Naive B cell (primary cell): ENCODE measurements at regions not wholly inside any gene's neighbourhood (a gene's known extent, or its start where the extent isn't known, plus 50 kb on each side); places are given as distances from the start of the nearest gene placed in this dataset.
"Not testable (repeated sequence)": the region's sequence is repeated elsewhere in the genome, so short reads cannot be mapped to it uniquely, and the experiment has no call there.

Experiments
- ATAC-seq, 2 donors: fragments of 150-1000 bp; cut with Tn5 transposase; 2 replicates each; pipeline ENCODE4 v1.10.0; 2021; ENCODE audit warnings: low read depth in 2 of 2, mild to moderate bottlenecking in 2 of 2, moderate library complexity in 2 of 2
- DNase-seq: peaks from one replicate; pipeline ENCODE4 v3.0.0; 2022
- H3K27ac Mint-ChIP-seq, 6 donors: one replicate each; pipeline ENCODE4 v1.8.0; 2020 to 2022; ENCODE audit warnings: mild to moderate bottlenecking in 6 of 6, mixed read lengths in 6 of 6, moderate library complexity in 5 of 6, inconsistent platforms in 2 of 6
- H3K27me3 Mint-ChIP-seq, 3 donors: one replicate each; pipeline ENCODE4 v1.8.0; 2021 to 2022; ENCODE audit warnings: mixed read lengths in 3 of 3, mild to moderate bottlenecking in 1 of 3
- H3K36me3 Mint-ChIP-seq, 2 donors: one replicate each; pipeline ENCODE4 v1.8.0; 2020 to 2022; ENCODE audit warnings: mixed read lengths in 2 of 2, inconsistent platforms in 1 of 2, mild to moderate bottlenecking in 1 of 2
- H3K4me1 Mint-ChIP-seq, 3 donors: one replicate each; pipeline ENCODE4 v1.8.0; 2020 to 2022; ENCODE audit warnings: mixed read lengths in 3 of 3, inconsistent platforms in 1 of 3, mild to moderate bottlenecking in 1 of 3, moderate library complexity in 1 of 3
- H3K4me3 Mint-ChIP-seq, 8 donors: one replicate each; pipeline ENCODE4 v1.8.0; 2020 to 2022; ENCODE audit warnings: mild to moderate bottlenecking in 8 of 8, mixed read lengths in 8 of 8, moderate library complexity in 8 of 8, inconsistent platforms in 2 of 8
- H3K9me3 Mint-ChIP-seq, 7 donors: one replicate each; pipeline ENCODE4 v1.8.0; 2020 to 2022; ENCODE audit warnings: mixed read lengths in 7 of 7, mild to moderate bottlenecking in 5 of 7, inconsistent platforms in 2 of 7, moderate library complexity in 1 of 7

- Mint-ChIP-seq H3K4me3 (no peak overlapping the region), H3K4me1 (no peaks in the 10 kb centered on the region), H3K27me3 (peaks cover 16 to 19% (median 17%) of the 10 kb centered on the region in 3 donors), H3K36me3 (no peaks in the 10 kb centered on the region), H3K9me3 (peaks cover 0 to 2% (median 0%) of the 10 kb centered on the region in 7 donors), H3K27ac (no peak overlapping the region)
- ATAC-seq (no peak), DNase-seq (no peak)
These were observed 467.5 kb downstream of the DTWD2 start for GRCh38 chr5:118520771-118521415.

GRCh38 chr5:118519466-118519865 is 468.9 kb downstream of the DTWD2 start:
- ATAC-seq, result no peak
- peaks cover 0 to 2% (median 0%) of the 10 kb centered on the region in 7 donors for H3K9me3 Mint-ChIP-seq

DNA sequence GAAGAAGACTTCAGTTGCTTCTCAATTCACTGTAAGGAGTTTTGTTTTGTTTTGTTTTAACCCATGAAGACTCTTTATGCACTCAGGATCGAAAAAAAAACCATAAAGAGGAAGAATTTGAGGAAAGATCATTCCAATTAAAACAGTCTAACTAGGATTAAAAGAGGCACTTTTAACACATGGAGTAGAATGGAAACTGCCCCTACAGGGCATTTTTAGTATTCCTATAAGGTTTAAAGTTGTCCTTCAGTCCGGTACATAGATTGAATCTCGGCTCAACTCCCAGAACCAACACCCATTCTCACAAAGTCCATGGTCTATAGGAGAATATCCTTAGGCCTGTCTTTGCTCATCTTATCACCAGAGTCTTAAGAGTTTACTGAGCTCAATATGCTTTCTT is 469.6 kb downstream of the DTWD2 start:
- Mint-ChIP-seq H3K4me3 (no peak overlapping the region), H3K36me3 (no peaks in the 10 kb centered on the region), H3K27ac (no peak overlapping the region), H3K27me3 (peaks cover 8 to 19% (median 17%) of the 10 kb centered on the region in 3 donors), H3K9me3 (peaks cover 0 to 2% (median 0%) of the 10 kb centered on the region in 7 donors), H3K4me1 (no peaks in the 10 kb centered on the region)
- ATAC-seq (no peak), DNase-seq (no peak)

More at GRCh38 chr5:118519466-118519865, 468.9 kb downstream of the DTWD2 start:
- Mint-ChIP-seq H3K36me3 (no peaks in the 10 kb centered on the region), H3K27ac (no peak overlapping the region), H3K4me1 (no peaks in the 10 kb centered on the region), H3K27me3 (peaks cover 8 to 19% (median 17%) of the 10 kb centered on the region in 3 donors), H3K4me3 (no peak overlapping the region)
- DNase-seq, result no peak

- Mint-ChIP-seq H3K9me3 (peaks cover 0 to 4% (median 0%) of the 10 kb centered on the region in 7 donors), H3K27me3 (peaks cover 0 to 6% (median 5%) of the 10 kb centered on the region in 3 donors), H3K27ac (no peak overlapping the region), H3K36me3 (no peaks in the 10 kb centered on the region), H3K4me3 (no peak overlapping the region), H3K4me1 (peaks cover 0 to 10% (median 3%) of the 10 kb centered on the region in 3 donors)
- ATAC-seq, result no peak
- no peak for DNase-seq
These were observed 476.5 kb downstream of the DTWD2 start for GRCh38 chr5:118511846-118512245.

- H3K27ac Mint-ChIP-seq, result peak overlapping the region in 3 of 6 donors; percentile 49 to 84 (median 78)
- DNase-seq (peak; percentile 19), ATAC-seq (peak; percentile 67 to 73)
- peak overlapping the region in 4 of 8 donors; percentile 25 to 61 (median 44) for H3K4me3 Mint-ChIP-seq
- H3K27me3 Mint-ChIP-seq, result peaks cover 0 to 6% (median 0%) of the 10 kb centered on the region in 3 donors
- H3K4me1 Mint-ChIP-seq, result peaks cover 0 to 16% (median 10%) of the 10 kb centered on the region in 3 donors
- H3K36me3 Mint-ChIP-seq, result peaks cover 0 to 13% of the 10 kb centered on the region in 2 donors
- H3K9me3 Mint-ChIP-seq, result peaks cover 6 to 28% (median 18%) of the 10 kb centered on the region in 7 donors
These were observed 482.0 kb downstream of the DTWD2 start for GRCh38 chr5:118506217-118506852.

- Mint-ChIP-seq H3K9me3 (peaks cover 9 to 28% (median 18%) of the 10 kb centered on the region in 7 donors), H3K4me1 (peaks cover 0 to 10% (median 10%) of the 10 kb centered on the region in 3 donors), H3K36me3 (peaks cover 0 to 13% of the 10 kb centered on the region in 2 donors)
- H3K4me3 Mint-ChIP-seq, ATAC-seq, H3K27ac Mint-ChIP-seq, H3K27me3 Mint-ChIP-seq, DNase-seq: not testable (repeated sequence)
These were observed 486.1 kb downstream of the DTWD2 start for GRCh38 chr5:118502232-118502631.

DNA sequence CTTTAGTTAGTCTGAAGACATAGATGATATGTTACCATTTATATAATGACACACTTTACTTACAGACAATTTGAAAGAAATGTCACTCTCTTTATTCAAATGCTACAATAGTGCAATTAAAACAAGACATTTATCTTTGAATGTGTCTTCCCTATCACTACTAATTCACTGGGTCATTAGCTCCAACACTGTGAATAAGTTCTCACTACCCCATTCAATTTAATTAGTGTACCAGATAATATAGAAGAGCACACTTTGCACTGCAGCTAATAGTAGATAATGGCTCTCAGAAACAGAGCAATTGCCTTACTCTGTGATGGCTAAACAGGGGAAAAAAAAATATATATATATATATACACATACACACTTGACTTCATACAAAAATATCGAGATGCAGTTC is 497.0 kb downstream of the DTWD2 start:
- H3K4me1 Mint-ChIP-seq, result no peaks in the 10 kb centered on the region
- H3K27me3 Mint-ChIP-seq, result peaks cover 5 to 8% (median 8%) of the 10 kb centered on the region in 3 donors
- peaks cover 0 to 13% (median 2%) of the 10 kb centered on the region in 7 donors for H3K9me3 Mint-ChIP-seq
- ATAC-seq, result no peak
- H3K4me3 Mint-ChIP-seq, result no peak overlapping the region
- no peak for DNase-seq
- H3K36me3 Mint-ChIP-seq, result no peaks in the 10 kb centered on the region
- no peak overlapping the region for H3K27ac Mint-ChIP-seq

- no peak overlapping the region for H3K4me3 Mint-ChIP-seq
These were observed 501.6 kb downstream of the DTWD2 start for GRCh38 chr5:118486647-118487225.

DNA sequence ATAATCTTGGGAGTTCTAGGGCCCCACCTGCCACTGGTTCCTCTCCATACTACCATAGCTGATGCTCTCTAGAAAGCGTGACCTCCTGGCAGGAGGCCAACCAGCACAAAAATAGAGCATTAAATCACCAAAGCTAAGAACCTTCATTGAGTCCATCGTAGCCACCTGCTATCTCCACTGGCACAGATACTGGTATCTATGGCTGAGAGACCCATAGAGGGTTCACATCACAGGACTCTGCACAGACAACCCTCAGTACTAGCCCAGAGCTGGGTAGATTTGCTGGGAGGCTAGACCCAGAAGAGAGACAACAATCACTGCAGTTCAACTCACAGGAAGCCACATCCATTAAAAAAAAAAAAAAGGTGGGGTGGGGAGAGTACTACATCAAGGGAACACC is 509.1 kb downstream of the DTWD2 start:
- Mint-ChIP-seq H3K4me3 (peak overlapping the region in 1 of 8 donors; percentile 13), H3K4me1 (no peaks in the 10 kb centered on the region), H3K9me3 (peaks cover 1 to 19% (median 8%) of the 10 kb centered on the region in 7 donors), H3K27ac (no peak overlapping the region), H3K27me3 (no peaks in the 10 kb centered on the region), H3K36me3 (peaks cover 0 to 6% of the 10 kb centered on the region in 2 donors)
- DNase-seq, result no peak
- ATAC-seq, result no peak

More at GRCh38 chr5:118486647-118487225, 501.6 kb downstream of the DTWD2 start:
- Mint-ChIP-seq H3K36me3 (no peaks in the 10 kb centered on the region), H3K4me1 (no peaks in the 10 kb centered on the region), H3K27me3 (peaks cover 5 to 8% (median 8%) of the 10 kb centered on the region in 3 donors), H3K9me3 (peaks cover 1 to 11% (median 6%) of the 10 kb centered on the region in 7 donors), H3K27ac (no peak overlapping the region)
- DNase-seq (no peak), ATAC-seq (no peak)

DNA sequence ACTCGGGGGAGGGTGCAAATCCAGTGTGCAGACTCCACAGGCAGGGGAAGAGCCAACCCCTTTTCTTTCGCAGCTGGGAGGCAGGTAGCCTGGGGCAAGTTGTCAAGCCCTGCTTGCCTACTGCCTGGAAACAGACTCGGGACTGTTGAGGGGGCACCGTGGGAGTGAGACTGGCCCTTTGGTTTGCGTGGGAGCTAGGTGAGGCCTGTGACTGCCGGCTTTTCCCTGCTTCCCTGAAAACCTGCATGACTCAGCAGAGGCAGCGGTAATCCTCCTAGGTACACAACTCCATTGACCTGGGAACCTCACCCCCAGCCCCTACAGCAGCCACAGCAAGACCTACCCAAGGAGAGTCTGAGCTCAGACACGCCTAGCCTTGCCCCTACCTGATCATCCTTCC is 509.5 kb downstream of the DTWD2 start:
- DNase-seq (no peak), ATAC-seq (no peak)
- Mint-ChIP-seq H3K27ac (no peak overlapping the region), H3K4me3 (no peak overlapping the region), H3K27me3 (no peaks in the 10 kb centered on the region), H3K36me3 (peaks cover 0 to 6% of the 10 kb centered on the region in 2 donors), H3K9me3 (peaks cover 1 to 14% (median 4%) of the 10 kb centered on the region in 7 donors), H3K4me1 (no peaks in the 10 kb centered on the region)

DNA sequence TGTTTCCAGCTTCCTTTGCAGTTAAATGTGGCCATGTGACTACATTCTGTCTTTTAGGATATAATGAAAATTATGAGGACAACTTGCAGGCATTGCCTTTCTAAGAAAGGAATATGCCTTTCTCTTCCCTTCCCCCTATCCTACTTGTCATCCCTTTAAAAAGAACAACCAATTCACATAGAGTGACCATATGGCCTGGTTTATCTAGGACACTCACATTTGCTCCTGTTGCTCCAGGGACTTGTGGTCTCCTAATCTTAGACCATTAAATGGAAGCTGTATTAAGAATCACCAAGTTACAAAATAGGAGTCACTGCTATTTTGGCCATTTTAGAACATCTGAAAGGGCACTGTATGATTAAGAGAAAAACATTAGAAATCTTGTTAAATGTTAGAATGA is 520.3 kb downstream of the DTWD2 start:
- peaks cover 0 to 4% (median 0%) of the 10 kb centered on the region in 3 donors for H3K27me3 Mint-ChIP-seq

DNA sequence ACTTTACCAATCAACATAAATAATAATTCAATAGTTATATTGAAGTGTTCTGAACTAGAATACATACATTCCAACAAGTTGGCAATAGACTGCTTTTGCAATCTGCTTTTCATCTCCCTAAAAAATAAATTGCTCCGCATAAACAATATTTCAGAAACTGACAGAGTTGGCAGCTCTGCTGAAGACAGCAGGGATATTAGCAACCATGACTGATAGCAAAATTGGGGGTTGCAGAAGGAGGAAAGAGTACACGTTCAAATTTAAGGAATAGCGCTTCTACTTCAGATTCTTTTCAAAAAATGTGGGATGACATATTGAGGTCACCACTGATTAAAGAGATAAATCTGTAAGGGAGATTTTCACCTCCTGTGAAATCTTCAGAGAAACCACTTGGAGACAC is 521.2 kb downstream of the DTWD2 start:
- Mint-ChIP-seq H3K27me3 (peaks cover 0 to 4% (median 0%) of the 10 kb centered on the region in 3 donors), H3K4me3 (no peak overlapping the region), H3K36me3 (no peaks in the 10 kb centered on the region), H3K27ac (no peak overlapping the region), H3K4me1 (no peaks in the 10 kb centered on the region), H3K9me3 (no peaks in the 10 kb centered on the region)
- DNase-seq (no peak), ATAC-seq (no peak)

More for the DNA sequence above, 520.3 kb downstream of the DTWD2 start:
- Mint-ChIP-seq H3K4me1 (no peaks in the 10 kb centered on the region), H3K27ac (no peak overlapping the region), H3K36me3 (no peaks in the 10 kb centered on the region), H3K9me3 (no peaks in the 10 kb centered on the region), H3K4me3 (no peak overlapping the region)
- ATAC-seq (no peak), DNase-seq (no peak)

GRCh38 chr5:118466418-118466817 is 521.9 kb downstream of the DTWD2 start:
- H3K36me3 Mint-ChIP-seq, result no peaks in the 10 kb centered on the region
- H3K27me3 Mint-ChIP-seq, result peaks cover 0 to 4% (median 0%) of the 10 kb centered on the region in 3 donors
- no peak for ATAC-seq
- no peak overlapping the region for H3K27ac Mint-ChIP-seq
- H3K4me1 Mint-ChIP-seq, result no peaks in the 10 kb centered on the region
- no peak for DNase-seq
- no peaks in the 10 kb centered on the region for H3K9me3 Mint-ChIP-seq
- H3K4me3 Mint-ChIP-seq, result no peak overlapping the region
